ENCODE measurements at regions not wholly inside any gene's neighbourhood (a gene's known extent, or its start where the extent isn't known, plus 50 kb on each side); places are given as distances from the start of the nearest gene placed in this dataset.

- no peaks in the 10 kb centered on the region for H3K36me3 ChIP-seq (ENCODE audit: control insufficient read depth, insufficient read depth, low read length)
- no peaks in the 10 kb centered on the region for H3K9me3 ChIP-seq (ENCODE audit: control insufficient read depth, insufficient read depth, low read depth, low read length)
- H3K9ac ChIP-seq (ENCODE audit: low read length), result no peak overlapping the region
- no peak overlapping the region for H3K27ac ChIP-seq (ENCODE audit: low read depth, low read length)
- H3K4me1 ChIP-seq (ENCODE audit: control insufficient read depth, insufficient read depth, low read length), result peaks cover 25% of the 10 kb centered on the region
- peaks cover 48% of the 10 kb centered on the region for H3K27me3 ChIP-seq (ENCODE audit: control insufficient read depth, insufficient read depth, low read length)
- no peak overlapping the region for H3K4me3 ChIP-seq (ENCODE audit: low read depth, low read length)
Observed at GRCh38 chr2:103784261-103784660, 1022.4 kb downstream of the TMEM182 start.

- Histone ChIP-seq H3K36me3 (ENCODE audit: control insufficient read depth, insufficient read depth, low read length) (no peaks in the 10 kb centered on the region), H3K9me3 (ENCODE audit: control insufficient read depth, insufficient read depth, low read depth, low read length) (no peaks in the 10 kb centered on the region), H3K27me3 (ENCODE audit: control insufficient read depth, insufficient read depth, low read length) (peaks cover 60% of the 10 kb centered on the region), H3K4me1 (ENCODE audit: control insufficient read depth, insufficient read depth, low read length) (peaks cover 30% of the 10 kb centered on the region), H3K27ac (ENCODE audit: low read depth, low read length) (no peak overlapping the region), H3K4me3 (ENCODE audit: low read depth, low read length) (no peak overlapping the region), H3K9ac (ENCODE audit: low read length) (no peak overlapping the region)
Observed at GRCh38 chr2:103785432-103785831, 1023.6 kb downstream of the TMEM182 start.

GRCh38 chr2:103785956-103786355 is 1024.1 kb downstream of the TMEM182 start:
- H3K9me3 ChIP-seq (ENCODE audit: control insufficient read depth, insufficient read depth, low read depth, low read length), result no peaks in the 10 kb centered on the region
- no peak overlapping the region for H3K27ac ChIP-seq (ENCODE audit: low read depth, low read length)
- H3K27me3 ChIP-seq (ENCODE audit: control insufficient read depth, insufficient read depth, low read length), result peaks cover 65% of the 10 kb centered on the region
- no peak overlapping the region for H3K4me3 ChIP-seq (ENCODE audit: low read depth, low read length)
- H3K9ac ChIP-seq (ENCODE audit: low read length), result no peak overlapping the region
- no peaks in the 10 kb centered on the region for H3K36me3 ChIP-seq (ENCODE audit: control insufficient read depth, insufficient read depth, low read length)
- peaks cover 30% of the 10 kb centered on the region for H3K4me1 ChIP-seq (ENCODE audit: control insufficient read depth, insufficient read depth, low read length)

- Histone ChIP-seq H3K9me3 (ENCODE audit: control insufficient read depth, insufficient read depth, low read depth, low read length) (peaks cover 2% of the 10 kb centered on the region; the same call in 1 of the 2 replicates), H3K27ac (ENCODE audit: low read depth, low read length) (no peak overlapping the region), H3K36me3 (ENCODE audit: control insufficient read depth, insufficient read depth, low read length) (no peaks in the 10 kb centered on the region), H3K4me1 (ENCODE audit: control insufficient read depth, insufficient read depth, low read length) (peaks cover 33% of the 10 kb centered on the region), H3K4me3 (ENCODE audit: low read depth, low read length) (no peak overlapping the region), H3K9ac (ENCODE audit: low read length) (no peak overlapping the region), H3K27me3 (ENCODE audit: control insufficient read depth, insufficient read depth, low read length) (peaks cover 78% of the 10 kb centered on the region)
Observed at GRCh38 chr2:103788389-103788788, 1026.6 kb downstream of the TMEM182 start.

- no peak overlapping the region; the same call in 1 of the 2 replicates for H3K27ac ChIP-seq (ENCODE audit: low read depth, low read length)
Observed at GRCh38 chr2:103788951-103789350, 1027.1 kb downstream of the TMEM182 start.

GRCh38 chr2:103789381-103790095 is 1027.7 kb downstream of the TMEM182 start:
- Histone ChIP-seq H3K27me3 (ENCODE audit: control insufficient read depth, insufficient read depth, low read length) (peaks cover 88% of the 10 kb centered on the region), H3K4me1 (ENCODE audit: control insufficient read depth, insufficient read depth, low read length) (peaks cover 27% of the 10 kb centered on the region), H3K9me3 (ENCODE audit: control insufficient read depth, insufficient read depth, low read depth, low read length) (peaks cover 11% of the 10 kb centered on the region), H3K36me3 (ENCODE audit: control insufficient read depth, insufficient read depth, low read length) (no peaks in the 10 kb centered on the region), H3K4me3 (ENCODE audit: low read depth, low read length) (no peak overlapping the region), H3K9ac (ENCODE audit: low read length) (no peak overlapping the region), H3K27ac (ENCODE audit: low read depth, low read length) (no peak overlapping the region; the same call in 1 of the 2 replicates)

More at GRCh38 chr2:103788951-103789350, 1027.1 kb downstream of the TMEM182 start:
- H3K36me3 ChIP-seq (ENCODE audit: control insufficient read depth, insufficient read depth, low read length), result no peaks in the 10 kb centered on the region
- peaks cover 7% of the 10 kb centered on the region for H3K9me3 ChIP-seq (ENCODE audit: control insufficient read depth, insufficient read depth, low read depth, low read length)
- H3K27me3 ChIP-seq (ENCODE audit: control insufficient read depth, insufficient read depth, low read length), result peaks cover 82% of the 10 kb centered on the region
- no peak overlapping the region for H3K9ac ChIP-seq (ENCODE audit: low read length)
- peaks cover 30% of the 10 kb centered on the region for H3K4me1 ChIP-seq (ENCODE audit: control insufficient read depth, insufficient read depth, low read length)
- no peak overlapping the region for H3K4me3 ChIP-seq (ENCODE audit: low read depth, low read length)

GRCh38 chr2:103792042-103792441 is 1030.2 kb downstream of the TMEM182 start:
- Histone ChIP-seq H3K36me3 (ENCODE audit: control insufficient read depth, insufficient read depth, low read length) (no peaks in the 10 kb centered on the region), H3K4me3 (ENCODE audit: low read depth, low read length) (no peak overlapping the region), H3K27me3 (ENCODE audit: control insufficient read depth, insufficient read depth, low read length) (peaks cover 96% of the 10 kb centered on the region), H3K9ac (ENCODE audit: low read length) (no peak overlapping the region), H3K4me1 (ENCODE audit: control insufficient read depth, insufficient read depth, low read length) (peaks cover 16% of the 10 kb centered on the region), H3K27ac (ENCODE audit: low read depth, low read length) (no peak overlapping the region), H3K9me3 (ENCODE audit: control insufficient read depth, insufficient read depth, low read depth, low read length) (peaks cover 15% of the 10 kb centered on the region)

- peaks cover 17% of the 10 kb centered on the region for H3K9me3 ChIP-seq (ENCODE audit: control insufficient read depth, insufficient read depth, low read depth, low read length)
- H3K36me3 ChIP-seq (ENCODE audit: control insufficient read depth, insufficient read depth, low read length), result no peaks in the 10 kb centered on the region
- H3K9ac ChIP-seq (ENCODE audit: low read length), result no peak overlapping the region
- H3K27ac ChIP-seq (ENCODE audit: low read depth, low read length), result no peak overlapping the region
- no peak overlapping the region for H3K4me3 ChIP-seq (ENCODE audit: low read depth, low read length)
- H3K27me3 ChIP-seq (ENCODE audit: control insufficient read depth, insufficient read depth, low read length), result peaks cover 54% of the 10 kb centered on the region
- no peaks in the 10 kb centered on the region for H3K4me1 ChIP-seq (ENCODE audit: control insufficient read depth, insufficient read depth, low read length)
Observed at GRCh38 chr2:103798291-103798690, 1036.5 kb downstream of the TMEM182 start.

GRCh38 chr2:103804013-103804412 is 1042.2 kb downstream of the TMEM182 start:
- no peak overlapping the region for H3K9ac ChIP-seq (ENCODE audit: low read length)
- H3K27me3 ChIP-seq (ENCODE audit: control insufficient read depth, insufficient read depth, low read length), result peaks cover 13% of the 10 kb centered on the region
- H3K9me3 ChIP-seq (ENCODE audit: control insufficient read depth, insufficient read depth, low read depth, low read length), result peaks cover 4% of the 10 kb centered on the region; the same call in 1 of the 2 replicates
- no peak overlapping the region for H3K27ac ChIP-seq (ENCODE audit: low read depth, low read length)
- no peaks in the 10 kb centered on the region for H3K36me3 ChIP-seq (ENCODE audit: control insufficient read depth, insufficient read depth, low read length)
- H3K4me3 ChIP-seq (ENCODE audit: low read depth, low read length), result no peak overlapping the region
- H3K4me1 ChIP-seq (ENCODE audit: control insufficient read depth, insufficient read depth, low read length), result 0 out of 2 replicates have a peak, but pooled peaks cover 2% of the 10 kb centered on the region

- Histone ChIP-seq H3K27ac (ENCODE audit: low read depth, low read length) (no peak overlapping the region), H3K4me1 (ENCODE audit: control insufficient read depth, insufficient read depth, low read length) (peaks cover 17% of the 10 kb centered on the region), H3K36me3 (ENCODE audit: control insufficient read depth, insufficient read depth, low read length) (no peaks in the 10 kb centered on the region), H3K9me3 (ENCODE audit: control insufficient read depth, insufficient read depth, low read depth, low read length) (peaks cover 4% of the 10 kb centered on the region; the same call in 1 of the 2 replicates), H3K9ac (ENCODE audit: low read length) (no peak overlapping the region), H3K4me3 (ENCODE audit: low read depth, low read length) (no peak overlapping the region), H3K27me3 (ENCODE audit: control insufficient read depth, insufficient read depth, low read length) (peaks cover 13% of the 10 kb centered on the region)
Observed at GRCh38 chr2:103805746-103806145, 1043.9 kb downstream of the TMEM182 start.

- no peaks in the 10 kb centered on the region for H3K27me3 ChIP-seq (ENCODE audit: control insufficient read depth, insufficient read depth, low read length)
- no peak overlapping the region for H3K9ac ChIP-seq (ENCODE audit: low read length)
- no peaks in the 10 kb centered on the region for H3K9me3 ChIP-seq (ENCODE audit: control insufficient read depth, insufficient read depth, low read depth, low read length)
- no peak overlapping the region for H3K4me3 ChIP-seq (ENCODE audit: low read depth, low read length)
- H3K36me3 ChIP-seq (ENCODE audit: control insufficient read depth, insufficient read depth, low read length), result no peaks in the 10 kb centered on the region
- no peak overlapping the region for H3K27ac ChIP-seq (ENCODE audit: low read depth, low read length)
- peaks cover 20% of the 10 kb centered on the region for H3K4me1 ChIP-seq (ENCODE audit: control insufficient read depth, insufficient read depth, low read length)
Observed at GRCh38 chr2:103808814-103809213, 1045.1 kb upstream of the POU3F3 start.

Measured in HUES6 (cell line).